ENCODE measurements at regions not wholly inside any gene's neighbourhood (a gene's known extent, or its start where the extent isn't known, plus 50 kb on each side); places are given as distances from the start of the nearest gene placed in this dataset.

- Histone ChIP-seq H3K9me3 (ENCODE audit: low read depth, low read length, poor library complexity, severe bottlenecking) (no peaks in the 10 kb centered on the region), H3K27ac (ENCODE audit: low read depth, low read length, poor library complexity, severe bottlenecking) (no peak overlapping the region), H3K4me3 (ENCODE audit: low read depth, low read length, poor library complexity, severe bottlenecking) (no peak overlapping the region), H3K4me1 (ENCODE audit: insufficient read depth, low read length, poor library complexity, severe bottlenecking) (no peaks in the 10 kb centered on the region), H3K27me3 (replicated peaks; ENCODE audit: insufficient read depth, low read depth, low read length, poor library complexity) (no peaks in the 10 kb centered on the region), H3K36me3 (ENCODE audit: insufficient read depth, low read length, poor library complexity, severe bottlenecking) (no peaks in the 10 kb centered on the region)
- intact Hi-C loops (cut with micrococcal nuclease; ENCODE audit: unreplicated experiment) = no loop called here
- BruUV-seq (replicated peaks) = no TSS peak
- no peak for DNase-seq (ENCODE audit: low spot score)
- TF ChIP-seq EZH2 (IDR thresholded peaks at IDR 0.05; ENCODE audit: borderline replicate concordance, low read depth, low read length, poor library complexity, severe bottlenecking) = no peak
- TF ChIP-seq CTCF (conservative IDR thresholded peaks at IDR 0.05; ENCODE audit: low read depth, low read length) = no peak
- CTCF ChIA-PET = no interaction called here
- POLR2A ChIA-PET (ENCODE audit: low non-redundant PET) = no interaction called here
Observed at GRCh38 chr6:119952696-119953095, 603.1 kb upstream of the MAN1A1 start.

GRCh38 chr6:119950681-119951080 is 601.1 kb upstream of the MAN1A1 start:
- Histone ChIP-seq H3K4me3 (ENCODE audit: low read depth, low read length, poor library complexity, severe bottlenecking) (no peak overlapping the region), H3K9me3 (ENCODE audit: low read depth, low read length, poor library complexity, severe bottlenecking) (no peaks in the 10 kb centered on the region), H3K27me3 (replicated peaks; ENCODE audit: insufficient read depth, low read depth, low read length, poor library complexity) (no peaks in the 10 kb centered on the region), H3K36me3 (ENCODE audit: insufficient read depth, low read length, poor library complexity, severe bottlenecking) (no peaks in the 10 kb centered on the region), H3K27ac (ENCODE audit: low read depth, low read length, poor library complexity, severe bottlenecking) (no peak overlapping the region), H3K4me1 (ENCODE audit: insufficient read depth, low read length, poor library complexity, severe bottlenecking) (no peaks in the 10 kb centered on the region)
- intact Hi-C loops (cut with micrococcal nuclease; ENCODE audit: unreplicated experiment) = no loop called here
- ChIA-PET POLR2A (ENCODE audit: low non-redundant PET) (no interaction called here), CTCF (no interaction called here)
- no TSS peak for BruUV-seq (replicated peaks)
- DNase-seq (ENCODE audit: low spot score) = no peak
- TF ChIP-seq EZH2 (IDR thresholded peaks at IDR 0.05; ENCODE audit: borderline replicate concordance, low read depth, low read length, poor library complexity, severe bottlenecking) (no peak), CTCF (conservative IDR thresholded peaks at IDR 0.05; ENCODE audit: low read depth, low read length) (no peak)

GRCh38 chr6:119942078-119942752 is 592.7 kb upstream of the MAN1A1 start:
- POLR2A ChIA-PET (ENCODE audit: low non-redundant PET) = no interaction called here
- intact Hi-C loops (cut with micrococcal nuclease; ENCODE audit: unreplicated experiment) = no loop called here
- no peak for TF ChIP-seq CTCF (conservative IDR thresholded peaks at IDR 0.05; ENCODE audit: low read depth, low read length)
- no peak for TF ChIP-seq EZH2 (IDR thresholded peaks at IDR 0.05; ENCODE audit: borderline replicate concordance, low read depth, low read length, poor library complexity, severe bottlenecking)
- no peaks in the 10 kb centered on the region for H3K9me3 ChIP-seq (ENCODE audit: low read depth, low read length, poor library complexity, severe bottlenecking)
- no peak overlapping the region for H3K4me3 ChIP-seq (ENCODE audit: low read depth, low read length, poor library complexity, severe bottlenecking)
- DNase-seq (ENCODE audit: low spot score) = no peak
- no peaks in the 10 kb centered on the region for H3K36me3 ChIP-seq (ENCODE audit: insufficient read depth, low read length, poor library complexity, severe bottlenecking)
- no TSS peak for BruUV-seq (replicated peaks)
- no peak overlapping the region for H3K27ac ChIP-seq (ENCODE audit: low read depth, low read length, poor library complexity, severe bottlenecking)
- H3K4me1 ChIP-seq (ENCODE audit: insufficient read depth, low read length, poor library complexity, severe bottlenecking) = no peaks in the 10 kb centered on the region
- no peaks in the 10 kb centered on the region for H3K27me3 ChIP-seq (replicated peaks; ENCODE audit: insufficient read depth, low read depth, low read length, poor library complexity)
- CTCF ChIA-PET = no interaction called here
